HEK293 (cell line): ENCODE measurements at regions not wholly inside any gene's neighbourhood (a gene's known extent, or its start where the extent isn't known, plus 50 kb on each side); places are given as distances from the start of the nearest gene placed in this dataset.

Experiments
- CTCF ChIA-PET: fragments of 350-600 bp; formaldehyde crosslinking; extraction: SDS; loops from one replicate; lab custom pipeline; 2021; ENCODE audit warnings: antibody characterized with exemption; lab: Yijun Ruan, JAX
- POLR2A ChIA-PET: fragments of 300-600 bp; formaldehyde crosslinking; extraction: SDS; loops from one replicate; lab custom pipeline; 2020; ENCODE audit warnings: antibody characterized with exemption, inconsistent platforms; lab: Yijun Ruan, JAX
- H3K27ac ChIP-seq: fragments of 200-500 bp; sonication (Bioruptor generic); 2 replicates; pipeline ENCODE4 v1.5.1; 2014; ENCODE audit warnings: low read depth, low read length, control low read depth, inconsistent platforms; ENCODE audit errors: extremely low read depth
- H3K36me3 ChIP-seq, 2 experiments: fragments of 200-500 bp in 1 of 2; sonication (Bioruptor generic) in 1 of 2; 1 replicate in 1 of 2; 2 replicates in 1 of 2; pipeline ENCODE4 v1.5.1; 2014 to 2017; ENCODE audit warnings: inconsistent platforms in 2 of 2, low read length in 2 of 2; ENCODE audit not compliant: control insufficient read depth in 2 of 2, insufficient read depth in 1 of 2
- H3K4me1 ChIP-seq: fragments of 200-500 bp; sonication (Bioruptor generic); 2 replicates; pipeline ENCODE4 v1.5.1; 2014; ENCODE audit warnings: mild to moderate bottlenecking, low read length, inconsistent platforms; ENCODE audit not compliant: control insufficient read depth, insufficient read depth
- H3K4me3 ChIP-seq: 2 replicates; pipeline ENCODE4 v1.5.1; 2011; ENCODE audit warnings: low read depth, mild to moderate bottlenecking, control low read depth, low read length, moderate library complexity
- H3K9me3 ChIP-seq: fragments of 200-500 bp; sonication (Bioruptor generic); 2 replicates; pipeline ENCODE4 v1.5.1; 2014; ENCODE audit warnings: low read depth, low read length, inconsistent platforms; ENCODE audit not compliant: control insufficient read depth, insufficient read depth
- BCL6B ChIP-seq: fragments of 450-650 bp; formaldehyde crosslinking; IDR thresholded peaks from 2 replicates; pipeline ENCODE4 v1.5.1; 2017; ENCODE audit warnings: missing biosample characterization, missing genetic modification characterization
- HOXA7 ChIP-seq: sonication (generic); formaldehyde crosslinking; IDR thresholded peaks from 2 replicates; pipeline ENCODE4 v1.8.1; 2022; ENCODE audit warnings: missing genetic modification reagents, borderline replicate concordance
- PATZ1 ChIP-seq: fragments of 450-650 bp; formaldehyde crosslinking; IDR thresholded peaks from 2 replicates; pipeline ENCODE4 v1.5.1; 2016; ENCODE audit warnings: missing biosample characterization, missing genetic modification characterization
- RBAK ChIP-seq: fragments of 450-650 bp; formaldehyde crosslinking; IDR thresholded peaks from 2 replicates; pipeline ENCODE4 v1.5.1; 2016; ENCODE audit warnings: missing biosample characterization, missing genetic modification characterization
- SP2 ChIP-seq: fragments of 450-650 bp; formaldehyde crosslinking; IDR thresholded peaks from 2 replicates; pipeline ENCODE4 v1.5.1; 2016; ENCODE audit warnings: missing biosample characterization, missing genetic modification characterization
- ZFHX2 ChIP-seq: fragments of 450-650 bp; formaldehyde crosslinking; conservative IDR thresholded peaks from 2 replicates; pipeline ENCODE4 v1.5.1; 2016; ENCODE audit warnings: missing biosample characterization, missing genetic modification characterization
- ZFP3 ChIP-seq: fragments of 450-650 bp; formaldehyde crosslinking; IDR thresholded peaks from 2 replicates; pipeline ENCODE4 v1.5.1; 2016; ENCODE audit warnings: low read depth, missing biosample characterization, missing genetic modification characterization
- ZFP69B ChIP-seq: fragments of 450-650 bp; formaldehyde crosslinking; IDR thresholded peaks from 2 replicates; pipeline ENCODE4 v1.5.1; 2016; ENCODE audit warnings: missing biosample characterization, missing genetic modification characterization
- ZNF10 ChIP-seq: fragments of 450-650 bp; formaldehyde crosslinking; IDR thresholded peaks from 2 replicates; pipeline ENCODE4 v1.5.1; 2017; ENCODE audit warnings: missing biosample characterization, missing genetic modification characterization
- ZNF140 ChIP-seq: fragments of 450-650 bp; formaldehyde crosslinking; IDR thresholded peaks from 2 replicates; pipeline ENCODE4 v1.5.1; 2016; ENCODE audit warnings: missing biosample characterization, missing genetic modification characterization
- ZNF18 ChIP-seq: fragments of 450-650 bp; formaldehyde crosslinking; IDR thresholded peaks from 2 replicates; pipeline ENCODE4 v1.5.1; 2016; ENCODE audit warnings: missing biosample characterization, missing genetic modification characterization
- ZNF2 ChIP-seq: fragments of 450-650 bp; formaldehyde crosslinking; IDR thresholded peaks from 2 replicates; pipeline ENCODE4 v1.5.1; 2016; ENCODE audit warnings: missing biosample characterization, missing genetic modification characterization
- ZNF302 ChIP-seq: fragments of 450-650 bp; formaldehyde crosslinking; IDR thresholded peaks from 2 replicates; pipeline ENCODE4 v1.5.1; 2016; ENCODE audit warnings: missing biosample characterization, missing genetic modification characterization, low read depth
- ZNF37A ChIP-seq: fragments of 450-650 bp; IDR thresholded peaks from 2 replicates; pipeline ENCODE4 v1.5.1; 2018; ENCODE audit warnings: missing biosample characterization, missing genetic modification characterization
- ZNF548 ChIP-seq: fragments of 450-650 bp; formaldehyde crosslinking; IDR thresholded peaks from 2 replicates; pipeline ENCODE4 v1.5.1; 2016; ENCODE audit warnings: missing biosample characterization, missing genetic modification characterization
- ZNF571 ChIP-seq: fragments of 450-650 bp; formaldehyde crosslinking; IDR thresholded peaks from 2 replicates; pipeline ENCODE4 v1.5.0; 2017; ENCODE audit warnings: missing biosample characterization, missing genetic modification characterization
- ZNF621 ChIP-seq: fragments of 450-650 bp; formaldehyde crosslinking; IDR thresholded peaks from 2 replicates; pipeline ENCODE4 v1.5.1; 2017; ENCODE audit warnings: missing biosample characterization, missing genetic modification characterization
- ZNF707 ChIP-seq: fragments of 450-650 bp; formaldehyde crosslinking; IDR thresholded peaks from 2 replicates; pipeline ENCODE4 v1.5.1; 2016; ENCODE audit warnings: missing biosample characterization, missing genetic modification characterization
- ZNF830 ChIP-seq: fragments of 450-650 bp; IDR thresholded peaks from 2 replicates; pipeline ENCODE4 v1.5.0; 2018; ENCODE audit warnings: missing biosample characterization, missing genetic modification characterization, low read depth, mild to moderate bottlenecking, moderate library complexity
- ZSCAN23 ChIP-seq: fragments of 450-650 bp; formaldehyde crosslinking; IDR thresholded peaks from 2 replicates; pipeline ENCODE4 v1.5.1; 2016; ENCODE audit warnings: missing biosample characterization, missing genetic modification characterization
- ZSCAN30 ChIP-seq: fragments of 450-650 bp; IDR thresholded peaks from 2 replicates; pipeline ENCODE4 v1.5.1; 2018; ENCODE audit warnings: missing biosample characterization, mild to moderate bottlenecking, missing genetic modification characterization, moderate library complexity
- TF ChIP-seq, protein P1 (sequence below): fragments of 450-650 bp; formaldehyde crosslinking; IDR thresholded peaks from 2 replicates; pipeline ENCODE4 v1.5.1; 2016; ENCODE audit warnings: missing biosample characterization, missing genetic modification characterization, low read depth
- TF ChIP-seq, protein P2 (sequence below): fragments of 450-650 bp; formaldehyde crosslinking; IDR thresholded peaks from 2 replicates; pipeline ENCODE4 v1.5.1; 2016; ENCODE audit warnings: missing biosample characterization, missing genetic modification characterization
- TF ChIP-seq, protein P3 (sequence below): fragments of 450-650 bp; formaldehyde crosslinking; IDR thresholded peaks from 2 replicates; pipeline ENCODE4 v1.5.1; 2016; ENCODE audit warnings: missing biosample characterization, missing genetic modification characterization

DNA sequence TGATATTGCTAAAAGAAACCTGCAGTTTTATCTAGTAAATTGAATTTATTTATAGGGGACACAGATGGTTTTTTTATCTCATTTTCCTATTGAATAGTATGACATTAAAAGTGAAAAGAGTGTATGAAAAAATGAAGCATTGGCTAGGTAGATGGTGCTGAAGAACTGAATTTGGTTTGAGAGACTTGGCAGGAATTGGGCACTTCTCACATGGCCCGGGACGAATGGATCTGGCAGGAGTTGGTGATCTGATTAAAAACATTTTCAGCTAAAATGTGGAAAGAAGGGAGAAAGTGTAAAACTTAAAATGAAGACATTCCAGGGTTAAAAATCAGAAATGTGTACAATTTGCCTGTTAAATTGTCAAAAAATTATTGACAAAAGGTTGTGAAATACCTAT lies 1088.5 kb upstream of the PABPC4L start (continued):
- TF ChIP-seq ZFP69B (tag by site-specific recombination) = no peak

- no peaks in the 10 kb centered on the region for H3K36me3 ChIP-seq
- TF ChIP-seq HOXA7 (CRISPR knock-in tag) (no peak), RBAK (tag by site-specific recombination) (no peak), PATZ1 (tag by site-specific recombination) (no peak), ZNF707 (tag by site-specific recombination) (no peak), ZNF10 (tag by site-specific recombination) (no peak), ZNF571 (tag by site-specific recombination) (no peak), ZNF621 (tag by site-specific recombination) (no peak), ZNF2 (tag by site-specific recombination) (no peak), ZSCAN30 (tag by site-specific recombination) (no peak), ZNF548 (tag by site-specific recombination) (no peak), SP2 (no peak), ZNF302 (tag by site-specific recombination) (no peak), ZSCAN23 (no peak), ZNF140 (tag by site-specific recombination) (no peak), ZFHX2 (no peak)
- TF ChIP-seq, protein P1, sequence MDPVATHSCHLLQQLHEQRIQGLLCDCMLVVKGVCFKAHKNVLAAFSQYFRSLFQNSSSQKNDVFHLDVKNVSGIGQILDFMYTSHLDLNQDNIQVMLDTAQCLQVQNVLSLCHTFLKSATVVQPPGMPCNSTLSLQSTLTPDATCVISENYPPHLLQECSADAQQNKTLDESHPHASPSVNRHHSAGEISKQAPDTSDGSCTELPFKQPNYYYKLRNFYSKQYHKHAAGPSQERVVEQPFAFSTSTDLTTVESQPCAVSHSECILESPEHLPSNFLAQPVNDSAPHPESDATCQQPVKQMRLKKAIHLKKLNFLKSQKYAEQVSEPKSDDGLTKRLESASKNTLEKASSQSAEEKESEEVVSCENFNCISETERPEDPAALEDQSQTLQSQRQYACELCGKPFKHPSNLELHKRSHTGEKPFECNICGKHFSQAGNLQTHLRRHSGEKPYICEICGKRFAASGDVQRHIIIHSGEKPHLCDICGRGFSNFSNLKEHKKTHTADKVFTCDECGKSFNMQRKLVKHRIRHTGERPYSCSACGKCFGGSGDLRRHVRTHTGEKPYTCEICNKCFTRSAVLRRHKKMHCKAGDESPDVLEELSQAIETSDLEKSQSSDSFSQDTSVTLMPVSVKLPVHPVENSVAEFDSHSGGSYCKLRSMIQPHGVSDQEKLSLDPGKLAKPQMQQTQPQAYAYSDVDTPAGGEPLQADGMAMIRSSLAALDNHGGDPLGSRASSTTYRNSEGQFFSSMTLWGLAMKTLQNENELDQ (tag by site-specific recombination) = no peak
- TF ChIP-seq, protein P2, sequence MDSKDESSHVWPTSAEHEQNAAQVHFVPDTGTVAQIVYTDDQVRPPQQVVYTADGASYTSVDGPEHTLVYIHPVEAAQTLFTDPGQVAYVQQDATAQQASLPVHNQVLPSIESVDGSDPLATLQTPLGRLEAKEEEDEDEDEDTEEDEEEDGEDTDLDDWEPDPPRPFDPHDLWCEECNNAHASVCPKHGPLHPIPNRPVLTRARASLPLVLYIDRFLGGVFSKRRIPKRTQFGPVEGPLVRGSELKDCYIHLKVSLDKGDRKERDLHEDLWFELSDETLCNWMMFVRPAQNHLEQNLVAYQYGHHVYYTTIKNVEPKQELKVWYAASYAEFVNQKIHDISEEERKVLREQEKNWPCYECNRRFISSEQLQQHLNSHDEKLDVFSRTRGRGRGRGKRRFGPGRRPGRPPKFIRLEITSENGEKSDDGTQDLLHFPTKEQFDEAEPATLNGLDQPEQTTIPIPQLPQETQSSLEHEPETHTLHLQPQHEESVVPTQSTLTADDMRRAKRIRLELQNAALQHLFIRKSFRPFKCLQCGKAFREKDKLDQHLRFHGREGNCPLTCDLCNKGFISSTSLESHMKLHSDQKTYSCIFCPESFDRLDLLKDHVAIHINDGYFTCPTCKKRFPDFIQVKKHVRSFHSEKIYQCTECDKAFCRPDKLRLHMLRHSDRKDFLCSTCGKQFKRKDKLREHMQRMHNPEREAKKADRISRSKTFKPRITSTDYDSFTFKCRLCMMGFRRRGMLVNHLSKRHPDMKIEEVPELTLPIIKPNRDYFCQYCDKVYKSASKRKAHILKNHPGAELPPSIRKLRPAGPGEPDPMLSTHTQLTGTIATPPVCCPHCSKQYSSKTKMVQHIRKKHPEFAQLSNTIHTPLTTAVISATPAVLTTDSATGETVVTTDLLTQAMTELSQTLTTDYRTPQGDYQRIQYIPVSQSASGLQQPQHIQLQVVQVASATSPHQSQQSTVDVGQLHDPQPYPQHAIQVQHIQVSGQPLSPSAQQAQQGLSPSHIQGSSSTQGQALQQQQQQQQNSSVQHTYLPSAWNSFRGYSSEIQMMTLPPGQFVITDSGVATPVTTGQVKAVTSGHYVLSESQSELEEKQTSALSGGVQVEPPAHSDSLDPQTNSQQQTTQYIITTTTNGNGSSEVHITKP (tag by site-specific recombination) = no peak
- TF ChIP-seq, all 188 proteins: peak for 0
- ChIA-PET POLR2A (no interaction called here), CTCF (no interaction called here)
- H3K9me3 ChIP-seq = no peaks in the 10 kb centered on the region
- no peaks in the 10 kb centered on the region for H3K4me1 ChIP-seq
- no peak overlapping the region for H3K4me3 ChIP-seq
- no peak overlapping the region for H3K27ac ChIP-seq
These were observed 1082.3 kb upstream of the PABPC4L start for GRCh38 chr4:135283934-135284333.

DNA sequence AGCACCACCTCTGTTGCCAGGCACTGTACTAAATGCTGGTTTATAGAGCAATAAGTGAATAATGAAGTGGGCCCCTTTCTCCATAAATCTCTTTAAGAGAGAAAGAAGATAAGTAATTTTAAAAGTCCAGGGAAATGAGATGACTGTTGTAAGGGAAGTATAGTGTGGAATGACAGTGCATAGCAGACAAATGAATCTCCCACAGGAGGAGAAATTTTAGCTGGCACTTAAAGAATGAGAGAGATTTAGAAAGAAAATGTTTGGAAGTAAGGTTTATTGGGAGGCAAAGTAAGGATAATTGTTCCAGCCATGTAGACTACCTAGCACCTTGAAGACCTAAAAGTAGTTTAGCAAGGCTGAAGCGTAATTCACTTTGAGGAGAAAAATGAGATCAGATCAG lies 1081.1 kb upstream of the PABPC4L start:
- Histone ChIP-seq H3K36me3 (no peaks in the 10 kb centered on the region), H3K4me3 (no peak overlapping the region), H3K9me3 (no peaks in the 10 kb centered on the region), H3K4me1 (no peaks in the 10 kb centered on the region), H3K27ac (no peak overlapping the region)
- CTCF ChIA-PET = no interaction called here
- POLR2A ChIA-PET = no interaction called here
- TF ChIP-seq ZNF18 (tag by site-specific recombination) (no peak), ZNF37A (tag by site-specific recombination) (no peak), ZNF830 (tag by site-specific recombination) (no peak), BCL6B (no peak), ZFP3 (no peak), ZNF140 (tag by site-specific recombination) (no peak)
- TF ChIP-seq, protein P3, sequence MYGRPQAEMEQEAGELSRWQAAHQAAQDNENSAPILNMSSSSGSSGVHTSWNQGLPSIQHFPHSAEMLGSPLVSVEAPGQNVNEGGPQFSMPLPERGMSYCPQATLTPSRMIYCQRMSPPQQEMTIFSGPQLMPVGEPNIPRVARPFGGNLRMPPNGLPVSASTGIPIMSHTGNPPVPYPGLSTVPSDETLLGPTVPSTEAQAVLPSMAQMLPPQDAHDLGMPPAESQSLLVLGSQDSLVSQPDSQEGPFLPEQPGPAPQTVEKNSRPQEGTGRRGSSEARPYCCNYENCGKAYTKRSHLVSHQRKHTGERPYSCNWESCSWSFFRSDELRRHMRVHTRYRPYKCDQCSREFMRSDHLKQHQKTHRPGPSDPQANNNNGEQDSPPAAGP (tag by site-specific recombination) = no peak
